MG63 (cell line): ENCODE measurements at regions not wholly inside any gene's neighbourhood (a gene's known extent, or its start where the extent isn't known, plus 50 kb on each side); places are given as distances from the start of the nearest gene placed in this dataset.

Source experiments
- DNase-seq: peaks from one replicate; pipeline ENCODE4 v3.0.0-alpha.2; 2020
- H3K27me3 ChIP-seq: fragments of 250-450 bp; sonication (Bioruptor Pico); 2 replicates; pipeline ENCODE4 v1.5.1; 2020; ENCODE audit warnings: mild to moderate bottlenecking, moderate library complexity
- H3K36me3 ChIP-seq: fragments of 250-450 bp; sonication (Bioruptor Pico); 2 replicates; pipeline ENCODE4 v1.5.1; 2020; ENCODE audit warnings: mild to moderate bottlenecking, moderate library complexity
- H3K4me3 ChIP-seq: fragments of 250-450 bp; sonication (Bioruptor Pico); 2 replicates; pipeline ENCODE4 v1.5.1; 2020; ENCODE audit warnings: mild to moderate bottlenecking, moderate library complexity
- H3K9me3 ChIP-seq: fragments of 250-450 bp; sonication (Bioruptor Pico); 2 replicates; pipeline ENCODE4 v1.5.1; 2020; ENCODE audit warnings: mild to moderate bottlenecking, moderate library complexity

DNA sequence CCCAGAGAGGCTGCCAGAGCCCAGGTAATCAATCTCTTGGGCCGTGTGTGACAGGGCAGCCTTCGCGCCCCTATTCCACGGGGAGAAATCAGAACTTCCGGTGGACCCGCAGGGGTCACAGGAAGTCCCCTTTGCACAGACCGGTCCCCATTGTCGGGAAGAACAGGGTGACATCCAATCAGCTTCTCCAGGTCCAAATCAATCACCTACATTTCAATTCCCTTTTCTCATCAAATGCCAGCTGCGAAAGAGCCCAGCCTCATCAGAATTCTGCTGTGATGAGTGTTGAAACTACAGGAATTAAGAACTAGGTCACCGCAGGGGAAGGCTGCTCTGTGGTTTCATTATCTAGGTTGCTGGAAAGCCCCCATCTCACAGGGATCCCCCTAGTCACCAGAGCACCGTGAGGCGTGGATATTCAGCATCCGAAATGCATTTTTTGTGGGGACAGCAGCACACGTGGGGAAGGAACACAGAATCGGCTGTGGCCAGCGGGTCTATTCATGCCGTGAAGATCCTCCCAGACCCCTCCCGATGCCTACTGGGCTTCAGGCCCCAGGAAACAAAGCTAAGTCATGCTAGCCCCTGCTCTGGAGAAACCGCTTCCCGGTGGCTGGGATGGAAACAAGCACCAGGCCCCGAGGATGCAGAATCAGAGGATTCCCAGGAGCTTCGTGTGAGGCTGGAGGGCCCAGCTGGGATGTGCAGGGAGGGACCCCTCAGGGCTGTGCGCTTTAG, 193.7 kb upstream of the ID2 start:
- Histone ChIP-seq H3K27me3 (no peaks in the 10 kb centered on the region), H3K4me3 (no peak overlapping the region), H3K9me3 (no peaks in the 10 kb centered on the region), H3K36me3 (no peaks in the 10 kb centered on the region)
- DNase-seq: no peak

DNA sequence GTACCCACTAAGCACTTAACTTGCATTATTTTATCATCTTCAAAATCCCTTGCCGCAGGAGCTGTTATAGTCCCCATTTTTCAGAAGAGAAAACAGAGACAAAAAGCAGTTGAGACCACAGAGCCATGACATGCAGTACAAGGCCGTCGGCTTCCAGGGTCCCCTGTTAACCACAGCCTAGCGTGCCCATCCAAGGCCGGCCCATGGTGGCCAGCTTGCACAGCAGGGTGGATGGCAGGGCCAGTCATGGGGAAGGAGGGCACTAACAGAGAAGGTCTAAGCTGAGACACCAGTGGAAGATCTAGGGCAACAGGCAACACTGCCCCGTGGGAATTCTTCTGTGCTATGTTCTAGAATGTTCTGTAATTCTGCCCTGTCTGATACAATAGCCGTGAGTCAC, 192.6 kb upstream of the ID2 start:
- Histone ChIP-seq H3K9me3 (no peaks in the 10 kb centered on the region), H3K4me3 (no peak overlapping the region), H3K36me3 (no peaks in the 10 kb centered on the region), H3K27me3 (no peaks in the 10 kb centered on the region)
- no peak for DNase-seq

DNA sequence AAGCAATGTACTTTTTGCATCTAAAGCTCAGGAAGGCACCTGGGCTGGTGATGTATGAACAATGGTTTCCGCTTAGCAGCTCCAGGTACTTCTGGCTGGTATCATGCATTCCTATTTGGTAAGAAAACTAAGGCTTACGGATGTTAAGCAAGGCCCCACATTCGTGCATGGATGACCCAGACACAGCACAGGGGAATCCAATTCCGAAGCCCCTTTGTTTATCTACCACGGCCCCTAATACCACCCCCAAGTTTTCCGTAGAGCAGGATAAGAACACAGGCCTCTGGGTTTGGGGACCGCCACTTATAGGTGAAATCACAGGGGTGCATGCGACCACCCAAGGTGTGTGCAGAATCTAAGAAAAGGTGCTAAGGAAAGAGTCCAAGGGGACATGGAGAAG, 192.1 kb upstream of the ID2 start:
- Histone ChIP-seq H3K36me3 (no peaks in the 10 kb centered on the region), H3K27me3 (no peaks in the 10 kb centered on the region), H3K4me3 (no peak overlapping the region), H3K9me3 (no peaks in the 10 kb centered on the region)
- DNase-seq: no peak

DNA sequence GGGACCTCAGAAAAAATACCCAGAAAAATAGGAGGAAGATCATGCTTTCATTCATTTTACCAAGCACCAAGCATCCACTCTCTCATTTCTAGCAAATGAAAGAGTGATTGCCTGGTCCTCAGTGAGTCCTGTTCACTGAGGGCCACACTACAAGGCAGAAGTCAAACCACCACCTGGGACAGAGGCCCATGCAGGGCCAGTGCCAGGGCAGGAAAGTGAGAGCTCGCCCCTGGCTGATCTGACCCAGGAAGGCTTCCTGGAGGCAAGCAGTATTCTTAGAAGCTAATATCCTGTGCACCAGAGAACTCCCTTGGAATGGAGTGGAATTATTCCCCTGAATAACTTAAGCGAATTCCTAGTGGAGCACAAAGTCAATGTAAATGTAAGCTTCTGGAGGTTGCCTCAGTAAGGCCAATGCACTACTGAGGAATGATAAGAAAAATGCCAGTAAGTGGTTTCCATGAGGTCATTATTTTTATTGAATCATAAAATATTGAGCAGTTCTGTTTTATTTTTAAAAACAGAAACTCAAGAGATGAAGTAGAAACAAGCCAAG, 191.6 kb upstream of the ID2 start:
- no peak overlapping the region for H3K4me3 ChIP-seq
- no peak for DNase-seq
- H3K27me3 ChIP-seq: no peaks in the 10 kb centered on the region

DNA sequence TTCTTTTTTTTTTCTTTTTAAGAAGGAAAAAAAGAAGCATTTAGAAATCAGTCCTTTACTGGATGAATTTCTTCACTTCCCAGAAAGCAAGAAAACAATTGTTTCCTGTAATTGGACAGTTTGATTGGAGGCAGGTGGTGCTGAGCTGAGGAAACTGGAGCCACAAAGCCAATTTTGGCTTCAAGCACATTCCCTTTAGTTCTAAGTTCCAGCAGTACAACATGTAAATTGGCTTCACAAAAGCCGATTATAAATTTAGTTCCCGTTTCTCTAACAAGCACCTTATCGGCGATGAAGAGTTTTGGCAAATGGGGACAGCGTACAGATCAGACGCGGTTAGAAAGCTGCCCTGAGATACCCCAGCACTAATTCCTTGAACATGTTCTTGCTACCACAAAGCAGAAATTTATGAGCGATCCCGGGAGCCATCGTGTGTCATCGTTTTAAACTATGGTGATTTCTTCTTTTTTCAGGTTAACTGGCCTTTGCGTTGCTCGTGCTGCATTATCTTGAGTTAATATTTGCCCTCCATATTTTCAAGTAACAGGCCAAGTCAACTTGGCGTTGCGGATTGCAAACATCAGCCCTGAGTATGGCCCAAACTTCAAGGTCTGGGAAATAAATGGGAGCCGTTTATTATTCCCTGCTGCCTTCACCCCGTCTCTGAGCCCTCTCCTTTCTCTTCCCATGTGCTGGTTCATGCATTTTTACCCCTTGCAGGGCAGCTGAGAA, 190.4 kb upstream of the ID2 start:
- H3K36me3 ChIP-seq: no peaks in the 10 kb centered on the region
- no peaks in the 10 kb centered on the region for H3K9me3 ChIP-seq
- DNase-seq: no peak
- H3K4me3 ChIP-seq: no peak overlapping the region
- no peaks in the 10 kb centered on the region for H3K27me3 ChIP-seq

More for the DNA sequence above, 191.6 kb upstream of the ID2 start:
- H3K36me3 ChIP-seq: no peaks in the 10 kb centered on the region
- no peaks in the 10 kb centered on the region for H3K9me3 ChIP-seq

DNA sequence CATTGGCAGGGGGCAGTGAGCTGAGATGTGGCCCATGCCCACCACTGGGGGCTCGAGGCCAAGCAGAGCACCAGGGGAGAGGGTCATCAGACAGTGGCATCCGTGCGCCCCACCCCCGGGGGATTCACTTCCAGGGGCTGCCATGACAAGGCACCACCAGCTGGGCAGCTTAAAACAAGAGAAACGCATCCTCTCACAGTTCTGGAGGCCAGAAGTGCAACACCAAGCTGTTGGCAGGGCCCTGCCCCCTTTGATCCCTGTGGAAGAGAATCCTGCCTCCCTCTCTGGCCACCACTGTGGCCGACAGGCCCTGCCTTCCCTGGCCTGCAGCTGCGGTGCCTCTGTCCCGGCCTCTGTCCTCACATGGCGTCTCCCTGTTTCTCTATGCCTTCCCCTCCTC, 187.7 kb upstream of the ID2 start:
- Histone ChIP-seq H3K27me3 (no peaks in the 10 kb centered on the region), H3K9me3 (no peaks in the 10 kb centered on the region), H3K4me3 (no peak overlapping the region), H3K36me3 (no peaks in the 10 kb centered on the region)
- DNase-seq: no peak

DNA sequence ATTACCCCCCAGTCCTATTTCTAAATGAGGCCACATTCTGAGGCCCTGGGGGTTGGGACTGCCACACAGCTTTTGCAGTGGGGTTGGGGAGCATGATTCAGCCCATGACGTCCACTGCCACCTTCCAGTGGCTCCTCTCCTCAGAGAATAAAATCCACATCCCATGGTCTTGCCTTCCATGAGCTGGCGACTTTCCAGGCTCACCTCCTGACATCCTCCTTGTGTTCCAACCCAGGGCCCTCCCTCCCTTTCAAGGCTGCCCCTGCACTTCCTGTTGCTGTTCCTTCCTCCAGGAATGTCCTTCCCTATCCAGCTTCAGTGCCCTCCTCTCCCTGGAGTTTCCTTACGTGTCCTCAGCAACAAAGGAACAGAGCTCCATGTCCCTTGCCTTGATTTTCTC, 187.3 kb upstream of the ID2 start:
- no peak for DNase-seq
- Histone ChIP-seq H3K9me3 (no peaks in the 10 kb centered on the region), H3K36me3 (no peaks in the 10 kb centered on the region), H3K4me3 (no peak overlapping the region), H3K27me3 (no peaks in the 10 kb centered on the region)

DNA sequence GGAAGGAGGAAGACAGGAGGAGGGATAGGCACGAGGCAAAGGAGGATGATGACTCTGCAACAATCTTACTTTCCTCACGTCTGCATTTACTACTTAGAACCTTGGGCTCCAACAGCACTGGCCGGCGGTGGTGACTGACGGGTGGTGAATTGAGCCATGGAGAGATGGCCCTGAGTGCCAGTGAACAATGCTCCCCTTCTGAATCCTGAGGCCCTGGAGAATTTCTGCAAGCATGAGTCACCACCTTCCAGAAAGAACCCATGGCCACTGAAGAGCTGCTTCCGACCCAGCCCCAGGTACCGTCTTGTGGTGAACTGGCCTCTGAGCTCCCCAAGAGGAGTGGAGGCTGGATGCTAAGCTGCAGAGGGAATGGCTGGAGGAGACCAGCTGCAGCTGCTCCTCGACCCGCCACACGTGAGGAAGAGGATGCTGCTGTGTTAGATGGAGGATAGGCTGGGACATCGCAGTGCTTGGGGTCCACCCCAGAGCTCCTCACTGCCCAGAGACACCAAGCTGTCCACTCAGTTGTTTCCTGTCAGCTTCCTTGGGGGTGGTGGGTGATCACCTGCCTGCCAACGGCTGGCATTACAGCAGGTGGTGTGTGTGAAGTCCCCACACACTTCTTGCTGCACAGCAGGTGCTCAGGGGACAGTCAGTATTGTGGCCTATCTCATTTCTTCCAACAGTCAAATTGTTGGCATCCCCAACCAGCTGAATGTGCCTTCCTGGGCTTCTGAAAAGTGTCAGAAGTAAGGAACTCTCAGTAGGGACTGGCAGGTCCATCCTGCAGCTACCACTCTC, 186.5 kb upstream of the ID2 start:
- DNase-seq: no peak

DNA sequence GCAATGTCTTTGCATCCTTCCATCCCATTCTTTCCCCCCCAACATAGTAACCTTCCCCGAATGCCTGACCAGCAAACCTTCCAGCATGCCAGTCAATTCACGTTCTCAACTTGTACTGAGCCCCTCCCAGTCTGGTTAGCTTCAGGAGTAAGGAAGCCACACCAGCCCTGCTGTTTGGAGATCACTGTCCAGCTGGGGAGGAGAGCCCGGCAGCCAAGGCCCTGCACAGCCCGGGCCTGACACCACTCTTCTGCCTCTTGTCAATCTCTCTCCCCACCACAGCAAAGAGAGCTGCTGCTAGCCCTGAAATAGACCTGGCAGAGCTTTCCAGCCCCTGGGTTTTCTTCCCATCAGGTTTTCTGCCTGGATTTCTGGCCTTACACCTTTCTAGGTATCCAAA, 185.8 kb upstream of the ID2 start:
- Histone ChIP-seq H3K27me3 (no peaks in the 10 kb centered on the region), H3K9me3 (no peaks in the 10 kb centered on the region), H3K36me3 (no peaks in the 10 kb centered on the region), H3K4me3 (no peak overlapping the region)
- no peak for DNase-seq

More for the DNA sequence above, 186.5 kb upstream of the ID2 start:
- H3K36me3 ChIP-seq: no peaks in the 10 kb centered on the region
- no peaks in the 10 kb centered on the region for H3K27me3 ChIP-seq
- no peak overlapping the region for H3K4me3 ChIP-seq
- H3K9me3 ChIP-seq: no peaks in the 10 kb centered on the region

DNA sequence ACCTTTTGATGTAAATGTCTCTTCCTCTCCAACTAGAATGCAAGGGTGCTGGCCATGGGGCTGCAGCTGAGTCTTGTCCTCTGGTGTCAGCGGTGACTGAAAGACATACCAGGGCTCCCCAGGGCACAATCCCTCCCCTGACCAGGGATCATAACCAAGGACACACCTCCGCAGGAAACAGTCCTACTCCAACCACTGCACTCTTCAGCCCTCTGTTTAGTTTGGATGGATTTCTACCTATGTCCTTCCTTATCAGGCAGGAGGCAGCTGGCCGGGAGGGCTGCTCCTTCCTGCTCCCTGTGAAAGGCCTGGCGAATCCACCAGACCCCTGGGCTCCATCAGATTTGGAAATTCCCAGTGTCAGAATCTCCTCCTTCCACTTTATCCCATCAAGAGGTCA, 185.2 kb upstream of the ID2 start:
- Histone ChIP-seq H3K9me3 (no peaks in the 10 kb centered on the region), H3K27me3 (no peaks in the 10 kb centered on the region), H3K4me3 (no peak overlapping the region), H3K36me3 (no peaks in the 10 kb centered on the region)
- DNase-seq: no peak

DNA sequence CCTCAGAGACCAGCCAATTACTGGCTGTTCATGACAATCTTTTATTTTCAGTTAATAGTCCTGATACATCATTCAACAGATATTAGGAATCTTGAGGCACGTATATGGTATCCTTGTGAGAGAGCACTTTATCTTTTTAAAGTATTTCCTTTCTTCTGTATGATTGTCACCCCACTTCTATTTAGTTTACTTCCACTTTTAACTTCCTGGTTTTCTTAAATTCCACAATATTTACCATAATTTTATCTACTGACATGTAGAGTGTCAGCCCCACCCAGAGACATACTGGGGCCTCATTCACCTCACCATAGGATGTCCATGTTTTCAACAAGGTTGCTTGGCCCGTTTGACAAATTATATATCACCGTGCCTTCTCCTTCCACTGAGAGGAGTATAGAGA, 182.9 kb upstream of the ID2 start:
- DNase-seq: no peak
- Histone ChIP-seq H3K9me3 (no peaks in the 10 kb centered on the region), H3K4me3 (no peak overlapping the region), H3K36me3 (no peaks in the 10 kb centered on the region), H3K27me3 (no peaks in the 10 kb centered on the region)

DNA sequence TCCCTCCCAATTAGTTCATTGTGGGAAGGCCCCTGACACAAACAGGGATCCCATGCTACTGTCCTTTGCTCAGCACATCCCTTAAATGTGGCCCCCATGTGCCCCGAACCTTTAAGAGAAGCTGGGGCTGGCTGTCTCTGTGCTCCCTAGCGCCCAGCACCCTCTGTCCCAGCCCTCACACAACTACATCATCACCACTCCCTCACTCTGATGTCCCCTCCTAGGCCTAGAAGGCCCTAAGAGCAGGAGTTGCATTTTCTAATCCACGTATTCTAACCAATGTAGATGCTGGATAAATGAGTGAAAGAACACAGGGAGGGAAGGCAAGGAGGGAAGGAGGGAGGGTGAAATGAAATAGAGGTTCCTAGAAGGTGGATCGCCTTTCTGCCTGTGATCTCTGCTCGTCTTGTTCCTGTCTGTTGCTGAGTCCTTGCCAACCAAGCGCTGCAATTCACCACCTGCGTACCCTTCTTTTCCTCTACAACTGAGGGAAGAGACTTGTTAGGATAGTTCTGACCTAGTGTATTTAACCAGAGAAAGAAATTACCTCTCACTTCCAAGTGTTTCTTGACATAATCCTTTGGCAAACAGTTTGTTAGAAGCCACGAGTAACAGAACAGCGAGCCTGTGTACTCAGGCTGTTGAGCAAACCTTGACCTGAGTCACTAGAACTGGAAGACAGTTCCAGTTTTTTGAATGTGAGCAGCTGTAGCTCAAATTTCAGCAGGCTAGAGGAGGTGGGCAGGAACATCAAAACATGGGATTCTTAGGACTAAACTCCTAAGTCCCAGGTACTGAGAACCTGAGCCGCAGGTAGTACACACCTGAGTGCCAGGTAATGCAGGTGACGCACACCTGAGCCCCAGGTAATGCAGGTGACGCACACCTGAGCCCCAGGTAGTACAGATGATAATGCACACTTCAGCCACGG, 181.5 kb upstream of the ID2 start:
- H3K9me3 ChIP-seq: no peaks in the 10 kb centered on the region
- no peaks in the 10 kb centered on the region for H3K36me3 ChIP-seq
- H3K4me3 ChIP-seq: no peak overlapping the region
- no peaks in the 10 kb centered on the region for H3K27me3 ChIP-seq
- DNase-seq: no peak

DNA sequence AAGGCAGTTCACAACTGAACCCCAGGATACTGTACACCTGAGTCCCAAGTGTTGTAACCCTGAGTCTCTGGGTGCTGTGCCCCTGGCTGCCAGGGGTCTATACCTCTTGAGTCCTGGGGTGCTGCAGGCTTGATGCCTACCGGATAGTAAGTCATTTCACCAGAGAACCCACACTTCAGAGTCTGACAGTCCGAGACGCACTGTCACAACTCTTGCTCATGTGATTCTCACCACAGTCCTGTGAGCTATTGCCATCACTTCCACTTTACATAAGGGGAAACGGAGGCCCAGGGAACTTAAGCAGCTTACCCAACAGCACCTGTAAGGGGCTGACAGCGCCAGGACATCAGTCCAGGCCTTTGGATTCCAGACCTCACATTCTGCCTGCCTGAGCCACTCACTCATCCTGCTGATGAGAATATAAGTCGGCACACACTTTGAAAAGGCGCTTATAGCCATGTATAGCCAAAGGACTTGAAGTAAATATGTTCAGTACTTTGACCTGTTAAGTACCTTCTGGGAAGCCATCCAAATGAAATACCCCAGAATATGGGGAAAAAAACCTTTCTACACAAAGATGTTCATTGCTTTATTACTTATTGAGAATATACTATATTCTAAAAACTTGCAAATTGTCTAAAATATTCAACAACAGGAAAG, 180.7 kb upstream of the ID2 start:
- DNase-seq: no peak
- H3K4me3 ChIP-seq: no peak overlapping the region
- no peaks in the 10 kb centered on the region for H3K27me3 ChIP-seq
- H3K36me3 ChIP-seq: no peaks in the 10 kb centered on the region
- no peaks in the 10 kb centered on the region for H3K9me3 ChIP-seq

DNA sequence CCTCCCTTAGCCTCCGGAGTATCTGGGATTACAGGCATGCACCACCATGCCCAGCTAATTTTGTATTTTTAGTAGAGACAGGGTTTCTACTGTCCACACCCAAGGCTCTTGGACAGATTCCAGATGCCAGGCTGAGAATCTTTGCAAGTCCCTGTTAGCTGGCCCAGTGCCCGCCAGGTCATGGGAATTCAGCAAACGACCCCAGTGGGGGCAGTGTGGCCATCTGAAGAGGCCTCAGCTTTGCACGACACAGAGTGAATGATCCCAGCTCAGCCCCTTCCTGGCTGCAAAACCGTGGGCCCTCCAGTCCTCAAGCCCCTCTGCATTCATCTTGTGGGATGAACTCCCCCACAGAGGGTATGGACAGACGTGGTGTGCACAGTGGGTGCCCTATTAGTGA, 179.5 kb upstream of the ID2 start:
- no peaks in the 10 kb centered on the region for H3K36me3 ChIP-seq
- H3K9me3 ChIP-seq: no peaks in the 10 kb centered on the region
- DNase-seq: no peak
- H3K27me3 ChIP-seq: no peaks in the 10 kb centered on the region
- no peak overlapping the region for H3K4me3 ChIP-seq

DNA sequence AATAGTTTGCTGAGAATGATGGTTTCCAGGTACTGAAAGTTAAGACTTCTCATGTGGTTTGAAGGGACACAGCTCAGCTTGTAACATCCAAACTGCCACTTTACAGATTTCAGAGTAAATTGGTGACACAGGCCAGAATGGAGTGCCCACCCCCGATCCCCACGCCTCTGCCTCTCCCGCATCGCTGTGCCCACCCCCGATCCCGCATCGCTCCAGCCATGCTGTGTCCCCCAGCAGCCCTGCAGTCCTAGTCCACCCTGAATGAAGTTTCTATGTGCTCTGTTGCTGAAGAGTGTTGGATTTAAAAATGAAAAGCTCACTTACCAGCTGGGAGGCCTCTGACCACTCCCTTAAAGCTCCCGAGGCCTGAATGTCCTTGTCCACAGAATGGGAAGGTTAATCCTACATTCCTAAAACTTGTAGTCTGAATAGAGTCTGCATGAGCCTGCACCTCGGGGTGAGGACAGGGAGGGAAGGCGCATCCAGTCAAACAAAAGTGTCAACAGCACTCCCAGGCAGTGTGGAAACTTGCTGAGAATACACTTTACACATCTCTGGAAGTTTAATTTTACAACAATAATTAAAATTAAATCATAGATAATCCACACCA, 176.4 kb upstream of the ID2 start:
- H3K27me3 ChIP-seq: no peaks in the 10 kb centered on the region
- DNase-seq: no peak
- no peaks in the 10 kb centered on the region for H3K36me3 ChIP-seq

More for the DNA sequence above, 176.4 kb upstream of the ID2 start:
- Histone ChIP-seq H3K9me3 (no peaks in the 10 kb centered on the region), H3K4me3 (no peak overlapping the region)
